ENCODE measurements at regions not wholly inside any gene's neighbourhood (a gene's known extent, or its start where the extent isn't known, plus 50 kb on each side); places are given as distances from the start of the nearest gene placed in this dataset.

- CTCF ChIA-PET: interaction anchor here (0.9 to 5.5 kb wide), 12 partner anchors 9 to 142 kb away, joined by 3 to 29 read pairs (median 4); partner anchors contain the start of gene DST
- no TSS peak for BruUV-seq (replicated peaks)
- ATAC-seq: no peak
Measured at GRCh38 chr6:56708810-56709597, 66.3 kb upstream of the DST start.

More at GRCh38 chr6:56708810-56709597, 66.3 kb upstream of the DST start:
- Histone ChIP-seq H3K4me2 (ENCODE audit: low read length) (peak overlapping the region; percentile 57), H3K4me1 (ENCODE audit: control insufficient read depth in 1 of 2, insufficient read depth in 2 of 2, low read length in 2 of 2) (peaks cover 54 to 83% of the 10 kb centered on the region in 2 experiments), H3K9ac (ENCODE audit: low read length) (peak overlapping the region; percentile 3; the same call in 1 of the 2 replicates), H2AFZ (ENCODE audit: low read depth, low read length, poor library complexity, severe bottlenecking) (no peak overlapping the region), H3K27me3 (ENCODE audit: insufficient read depth, low read length) (no peaks in the 10 kb centered on the region), H3K9me2 (ENCODE audit: insufficient read depth) (no peaks in the 10 kb centered on the region), H3K36me3 (ENCODE audit: control insufficient read depth in 1 of 2, insufficient read depth in 2 of 2, low read length in 2 of 2) (no peaks in the 10 kb centered on the region), H3K4me3 (replicated peaks in 1 of 2; ENCODE audit: low read depth in 1 of 2, low read length in 2 of 2) (no peak overlapping the region; a peak in 1 of 4 replicates), H3K9me3 (ENCODE audit: control insufficient read depth in 1 of 2, insufficient read depth in 1 of 2, low read depth in 1 of 2, low read length in 2 of 2) (no peaks in the 10 kb centered on the region), H3K27ac (ENCODE audit: low read depth, low read length) (peak overlapping the region; percentile 74), H3K79me2 (ENCODE audit: insufficient read depth, low read length) (peaks cover 80% of the 10 kb centered on the region), H4K20me1 (ENCODE audit: insufficient read depth) (no peaks in the 10 kb centered on the region)
- ChIA-PET RAD21 (ENCODE audit: low non-redundant PET in 1 of 2, low total read pairs in 2 of 2, uncharacterized antibody in 2 of 2, unreplicated experiment in 2 of 2) (interaction anchor here in 1 of 2 experiments (1.4 kb wide), 1 partner anchor 49 kb away, joined by 3 read pairs; no protein-coding TSS in a partner anchor), POLR2A (no interaction called here)
- intact Hi-C loops (cut with micrococcal nuclease): loop anchor here (2.0 kb wide), 1 partner anchor 48 kb away; no protein-coding TSS in a partner anchor
- DNase-seq (ENCODE audit: low read depth, low spot score): peak; percentile 66
- peak; percentile 29; the same call in 1 of the 2 replicates for TF ChIP-seq SP1 (IDR thresholded peaks at IDR 0.05; ENCODE audit: low read depth)
- peak; percentile 71 for TF ChIP-seq RAD21 (IDR thresholded peaks at IDR 0.05; ENCODE audit: low read depth)
- no peak for TF ChIP-seq SIN3A (IDR thresholded peaks at IDR 0.05; ENCODE audit: low read depth)
- TF ChIP-seq YY1 (IDR thresholded peaks at IDR 0.05; ENCODE audit: extremely low read depth, insufficient replicate concordance, low read depth, low read length): no peak
- peak; percentile 37; the same call in 1 of the 2 replicates for TF ChIP-seq FOSL1 (IDR thresholded peaks at IDR 0.05; ENCODE audit: low read depth)
- no peak for TF ChIP-seq SRF (IDR thresholded peaks at IDR 0.05; ENCODE audit: low read depth)
- peak; percentile 64; the same call in 1 of the 2 replicates for TF ChIP-seq CEBPB (IDR thresholded peaks at IDR 0.05; ENCODE audit: low read depth)
- TF ChIP-seq CTCF (IDR thresholded peaks at IDR 0.05 in 2 of 3, conservative IDR thresholded peaks at IDR 0.05 in 1 of 3; ENCODE audit: borderline replicate concordance in 1 of 3, insufficient read depth in 1 of 3, low read depth in 2 of 3, low read length in 2 of 3): peak; percentile 43 to 67 (median 64); a peak in 5 of 6 replicates
- TF ChIP-seq EGR1 (IDR thresholded peaks at IDR 0.05; ENCODE audit: low read depth): no peak
- no peak for TF ChIP-seq ZFX (IDR thresholded peaks at IDR 0.05)
- TF ChIP-seq CBX3 (IDR thresholded peaks at IDR 0.05; ENCODE audit: low read depth): peak; percentile 55; the same call in 1 of the 2 replicates
- TF ChIP-seq EZH2 (IDR thresholded peaks at IDR 0.05): no peak
- no peak for TF ChIP-seq POLR2AphosphoS5 (IDR thresholded peaks at IDR 0.05; ENCODE audit: low read depth, low read length)
- TF ChIP-seq ZNF274 (IDR thresholded peaks at IDR 0.05; ENCODE audit: low read depth, low read length): no peak
- TF ChIP-seq JUND (IDR thresholded peaks at IDR 0.05): peak; percentile 44
